ENCODE measurements at regions not wholly inside any gene's neighbourhood (a gene's known extent, or its start where the extent isn't known, plus 50 kb on each side); places are given as distances from the start of the nearest gene placed in this dataset.

- no peak for TF ChIP-seq CTCF (IDR thresholded peaks at IDR 0.05; ENCODE audit: low read depth, low read length, missing control alignments)
- no peak for DNase-seq (ENCODE audit: low read depth)
- H3K4me3 ChIP-seq (ENCODE audit: low read depth, low read length) = no peak overlapping the region
Measured at GRCh38 chr1:239011382-239011781, 375.0 kb upstream of the CHRM3 start.

GRCh38 chr1:239008568-239008967, 377.8 kb upstream of the CHRM3 start:
- no peak for DNase-seq (ENCODE audit: low read depth)
- no peak for TF ChIP-seq CTCF (IDR thresholded peaks at IDR 0.05; ENCODE audit: low read depth, low read length, missing control alignments)
- H3K4me3 ChIP-seq (ENCODE audit: low read depth, low read length) = no peak overlapping the region

DNA sequence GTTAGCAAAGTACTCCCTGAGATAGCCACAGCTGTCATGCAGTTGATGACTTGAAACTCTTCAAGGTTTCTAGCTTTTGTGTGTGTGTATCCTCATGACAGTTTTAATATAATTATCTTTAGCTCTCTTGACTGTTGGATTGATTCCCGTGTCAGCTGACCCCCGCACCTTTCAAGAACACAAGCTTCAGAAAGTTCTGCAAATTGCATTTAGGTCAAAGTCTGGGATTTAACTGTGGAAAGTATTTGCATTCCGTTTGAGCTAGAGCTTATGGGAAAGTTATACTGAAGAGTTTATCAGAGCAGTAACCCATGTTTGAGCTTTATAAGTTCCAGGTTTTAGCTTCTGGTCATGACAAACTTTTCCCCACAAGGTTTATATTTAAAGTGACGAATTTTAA, 380.1 kb upstream of the CHRM3 start:
- no peak overlapping the region for H3K4me3 ChIP-seq (ENCODE audit: low read depth, low read length)
- no peak for DNase-seq (ENCODE audit: low read depth)
- TF ChIP-seq CTCF (IDR thresholded peaks at IDR 0.05; ENCODE audit: low read depth, low read length, missing control alignments) = no peak

GRCh38 chr1:238999944-239000343, 386.4 kb upstream of the CHRM3 start:
- no peak overlapping the region for H3K4me3 ChIP-seq (ENCODE audit: low read depth, low read length)
- DNase-seq (ENCODE audit: low read depth) = no peak
- no peak for TF ChIP-seq CTCF (IDR thresholded peaks at IDR 0.05; ENCODE audit: low read depth, low read length, missing control alignments)

DNA sequence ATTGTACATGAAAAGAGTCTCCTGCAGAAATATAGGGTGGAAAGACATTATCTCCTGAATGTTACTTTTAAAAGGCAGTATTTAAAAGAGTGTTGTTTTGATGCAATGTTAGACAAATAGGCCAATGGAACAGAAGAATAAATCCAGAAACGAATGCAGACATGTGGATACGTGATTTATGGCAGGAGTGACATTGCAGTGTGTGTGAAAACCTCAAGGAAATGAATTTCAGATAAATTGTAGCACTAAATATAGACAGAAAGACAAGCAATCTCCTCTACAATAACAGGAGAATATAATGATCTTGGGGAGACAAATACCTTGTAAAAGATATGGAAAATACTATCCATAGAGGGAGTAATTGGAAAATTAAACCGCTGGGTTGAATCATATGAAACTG, 387.8 kb upstream of the CHRM3 start:
- no peak overlapping the region for H3K4me3 ChIP-seq (ENCODE audit: low read depth, low read length)

GRCh38 chr1:238991765-238992495, 394.4 kb upstream of the CHRM3 start:
- TF ChIP-seq CTCF (IDR thresholded peaks at IDR 0.05; ENCODE audit: low read depth, low read length, missing control alignments) = no peak
- no peak for DNase-seq (ENCODE audit: low read depth)
- no peak overlapping the region for H3K4me3 ChIP-seq (ENCODE audit: low read depth, low read length)

More for the DNA sequence above, 387.8 kb upstream of the CHRM3 start:
- no peak for TF ChIP-seq CTCF (IDR thresholded peaks at IDR 0.05; ENCODE audit: low read depth, low read length, missing control alignments)
- no peak for DNase-seq (ENCODE audit: low read depth)

- TF ChIP-seq CTCF (IDR thresholded peaks at IDR 0.05; ENCODE audit: low read depth, low read length, missing control alignments) = no peak
- DNase-seq (ENCODE audit: low read depth) = no peak
- H3K4me3 ChIP-seq (ENCODE audit: low read depth, low read length) = no peak overlapping the region
Measured at GRCh38 chr1:238985312-238985711, 401.1 kb upstream of the CHRM3 start.
